ENCODE measurements at regions not wholly inside any gene's neighbourhood (a gene's known extent, or its start where the extent isn't known, plus 50 kb on each side); places are given as distances from the start of the nearest gene placed in this dataset.

DNA sequence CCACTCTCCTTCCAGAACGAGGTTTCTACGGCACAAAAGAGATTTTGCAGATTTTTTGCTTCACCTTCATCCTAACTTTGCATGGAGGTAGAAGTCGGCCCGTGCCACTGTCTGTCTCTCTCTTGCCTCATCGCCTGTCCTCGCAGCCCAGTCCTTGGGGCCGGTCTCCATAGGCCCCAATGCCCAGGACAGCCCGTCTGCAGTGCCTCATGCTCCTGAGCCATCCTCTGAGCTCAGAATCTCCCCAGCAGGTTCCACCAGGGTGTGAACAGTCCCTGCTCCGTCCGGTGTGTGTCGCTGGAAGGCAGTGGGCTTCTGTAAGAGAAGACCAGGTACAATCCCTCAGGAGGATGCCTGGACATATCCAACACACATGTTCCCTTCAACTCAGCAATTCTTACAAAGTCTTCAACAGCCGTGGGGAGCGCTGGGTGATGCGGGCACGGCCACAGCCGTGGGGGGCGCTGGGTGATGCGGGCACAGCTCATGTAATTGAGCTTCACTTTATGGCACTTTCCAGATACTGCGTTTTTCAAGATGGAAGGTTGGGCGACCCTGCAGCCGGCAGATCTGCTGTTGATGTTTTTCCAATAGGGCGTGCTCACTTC, 231.9 kb downstream of the DLL1 start:
- H3K9ac ChIP-seq (replicated peaks in 1 of 4; ENCODE audit: extremely low read depth in 1 of 4, low read depth in 3 of 4, low read length in 3 of 4) = no peak overlapping the region
- H3K14ac ChIP-seq (ENCODE audit: insufficient read length) = no peak overlapping the region
- H3K36me3 ChIP-seq (ENCODE audit: control insufficient read depth in 2 of 4, insufficient read depth in 4 of 4, low read length in 3 of 4) = no peaks in the 10 kb centered on the region
- peaks cover 0 to 10% (median under 1%) of the 10 kb centered on the region in 4 experiments; a peak in 4 of 7 replicates for H3K4me1 ChIP-seq (replicated peaks in 1 of 4; ENCODE audit: control insufficient read depth in 3 of 4, insufficient read depth in 4 of 4, low read length in 3 of 4)
- H2BK20ac ChIP-seq (ENCODE audit: low read length) = no peak overlapping the region
- H3K23me2 ChIP-seq (ENCODE audit: low read depth, low read length) = no peaks in the 10 kb centered on the region
- no peak overlapping the region for H4K8ac ChIP-seq (ENCODE audit: extremely low read depth, insufficient read depth, low read length)
- no peak overlapping the region for H4K5ac ChIP-seq (ENCODE audit: insufficient read length, low read depth, low read length)
- no peak for FAIRE-seq
- no peak overlapping the region for H3K56ac ChIP-seq (replicated peaks; ENCODE audit: insufficient read length, low read depth, low read length)
- peaks cover 0 to 6% of the 10 kb centered on the region in 2 experiments; a peak in 1 of 4 replicates for H3K9me3 ChIP-seq (ENCODE audit: insufficient read depth in 2 of 2, low read depth in 1 of 2, low read length in 1 of 2)
- 91% methylated on average over 22 of the region's 22 CpGs; no CpG with 5 or more reads in 1 of the 2 experiments for WGBS, 2 experiments (ENCODE audit: extremely low coverage in 1 of 2, insufficient coverage in 1 of 2, insufficient read length in 1 of 2, insufficient replicate concordance in 2 of 2, low coverage in 1 of 2, low lambda C conversion rate in 2 of 2, missing lambda C conversion rate in 1 of 2)
- CTCF ChIA-PET (ENCODE audit: partially characterized antibody) = no interaction called here
- 0 out of 2 replicates have a peak overlapping the region, but pooled peaks have one; percentile 84 for H2AFZ ChIP-seq (ENCODE audit: low read length)
- no peak for DNase-seq (ENCODE audit: low read depth in 1 of 2, low spot score in 2 of 2)
- TF ChIP-seq RBBP5 (IDR thresholded peaks at IDR 0.05; ENCODE audit: borderline replicate concordance, low read depth, low read length) (no peak), SP1 (IDR thresholded peaks at IDR 0.05; ENCODE audit: low read depth, low read length) (no peak), CEBPB (IDR thresholded peaks at IDR 0.05; ENCODE audit: low read depth, low read length) (no peak), TBP (IDR thresholded peaks at IDR 0.05; ENCODE audit: low read depth, low read length) (no peak), POLR2AphosphoS5 (IDR thresholded peaks at IDR 0.05; ENCODE audit: low read depth, low read length) (no peak), RXRA (IDR thresholded peaks at IDR 0.05; ENCODE audit: insufficient read depth, low read depth, low read length) (no peak), CHD1 (IDR thresholded peaks at IDR 0.05; ENCODE audit: low read depth, low read length) (no peak), JUN (IDR thresholded peaks at IDR 0.05; ENCODE audit: low read depth, low read length) (no peak), NANOG (IDR thresholded peaks at IDR 0.05; ENCODE audit: insufficient read depth, low read depth, low read length, poor library complexity, severe bottlenecking) (no peak), SP2 (IDR thresholded peaks at IDR 0.05; ENCODE audit: low read length) (no peak), POU5F1 (IDR thresholded peaks at IDR 0.05; ENCODE audit: low read depth, low read length) (no peak), CBX8 (IDR thresholded peaks at IDR 0.05; ENCODE audit: borderline replicate concordance, low read depth, low read length) (no peak)
- TF ChIP-seq, protein P1, sequence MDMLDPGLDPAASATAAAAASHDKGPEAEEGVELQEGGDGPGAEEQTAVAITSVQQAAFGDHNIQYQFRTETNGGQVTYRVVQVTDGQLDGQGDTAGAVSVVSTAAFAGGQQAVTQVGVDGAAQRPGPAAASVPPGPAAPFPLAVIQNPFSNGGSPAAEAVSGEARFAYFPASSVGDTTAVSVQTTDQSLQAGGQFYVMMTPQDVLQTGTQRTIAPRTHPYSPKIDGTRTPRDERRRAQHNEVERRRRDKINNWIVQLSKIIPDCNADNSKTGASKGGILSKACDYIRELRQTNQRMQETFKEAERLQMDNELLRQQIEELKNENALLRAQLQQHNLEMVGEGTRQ (IDR thresholded peaks at IDR 0.05; ENCODE audit: low read length) = no peak
- H3K18ac ChIP-seq (ENCODE audit: extremely low read depth, low read length) = no peak overlapping the region
- no peak overlapping the region for H3K4me3 ChIP-seq (ENCODE audit: extremely low read depth in 1 of 4, insufficient read depth in 2 of 4, low read depth in 3 of 4, low read length in 4 of 4)
- H3K27me3 ChIP-seq (replicated peaks in 1 of 4; ENCODE audit: control insufficient read depth in 3 of 4, extremely low read depth in 1 of 4, insufficient read depth in 3 of 4, low read length in 3 of 4) = no peaks in the 10 kb centered on the region
- H3K23ac ChIP-seq (ENCODE audit: insufficient read length) = no peak overlapping the region
- H2AK5ac ChIP-seq (ENCODE audit: low read depth, low read length) = no peak overlapping the region
- POLR2A ChIA-PET (ENCODE audit: partially characterized antibody) = interaction anchor here (1.0 kb wide), 1 partner anchor 58 kb away, joined by 3 read pairs; no protein-coding TSS in a partner anchor
- no peak overlapping the region for H2BK120ac ChIP-seq (replicated peaks; ENCODE audit: low read depth, low read length)
- H3K4me2 ChIP-seq (ENCODE audit: insufficient read depth in 1 of 2, low read depth in 2 of 2, low read length in 2 of 2) = no peak overlapping the region
- H3K79me1 ChIP-seq (ENCODE audit: low read depth, low read length) = no peaks in the 10 kb centered on the region
- H2BK15ac ChIP-seq (ENCODE audit: low read length) = no peak overlapping the region
- H2BK5ac ChIP-seq (ENCODE audit: low read depth, low read length) = no peak overlapping the region
- H3K79me2 ChIP-seq (ENCODE audit: control insufficient read depth in 1 of 2, insufficient read depth in 2 of 2, low read length in 2 of 2) = no peaks in the 10 kb centered on the region; a peak in 1 of 4 replicates
- no peak overlapping the region for H2BK12ac ChIP-seq (ENCODE audit: low read depth, low read length)
- H4K20me1 ChIP-seq (replicated peaks in 1 of 2; ENCODE audit: control insufficient read depth in 1 of 2, insufficient read depth in 2 of 2, low read length in 2 of 2) = no peaks in the 10 kb centered on the region
- no peak overlapping the region for H4K91ac ChIP-seq (replicated peaks; ENCODE audit: insufficient read length, low read length)
- no peak overlapping the region for H3K27ac ChIP-seq (ENCODE audit: low read depth, low read length)
- H3K4ac ChIP-seq (replicated peaks; ENCODE audit: insufficient read length, low read depth, low read length) = no peak overlapping the region

Measured in H1 (cell line).